ENCODE measurements at regions not wholly inside any gene's neighbourhood (a gene's known extent, or its start where the extent isn't known, plus 50 kb on each side); places are given as distances from the start of the nearest gene placed in this dataset.

DNA sequence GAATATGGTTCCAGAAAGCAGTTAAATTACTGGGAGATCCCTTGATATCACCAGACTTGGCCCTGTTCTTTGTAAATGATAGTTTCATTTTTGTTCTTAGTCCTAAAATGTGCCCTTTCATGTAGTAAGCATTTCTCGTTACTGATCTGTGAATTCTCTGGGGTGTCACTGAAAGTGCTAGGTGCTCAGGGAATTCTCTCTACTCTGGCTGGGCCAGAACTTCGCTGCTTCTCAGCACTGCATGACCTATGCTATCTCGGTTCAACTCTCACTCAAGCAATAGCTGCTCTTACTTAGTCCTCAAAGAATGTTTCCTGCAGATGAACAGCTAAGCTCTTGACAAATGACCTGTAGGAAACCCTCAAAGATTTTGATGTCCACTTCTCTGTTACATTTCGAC lies 1144.3 kb downstream of the ADGRL3 start:
- Histone ChIP-seq H3K36me3 (no peaks in the 10 kb centered on the region), H3K4me3 (no peak overlapping the region), H3K27ac (no peak overlapping the region), H3K9me3 (peaks cover 0 to 4% of the 10 kb centered on the region in 2 donors), H3K4me1 (ENCODE audit: insufficient read depth) (no peaks in the 10 kb centered on the region), H3K27me3 (no peaks in the 10 kb centered on the region)
- 71 to 83% (median 75%) methylated on average over 4 of the region's 4 CpGs for WGBS, 3 donors
- intact Hi-C loops (cut with DNase I) = no loop called here
- TF ChIP-seq, protein P1, sequence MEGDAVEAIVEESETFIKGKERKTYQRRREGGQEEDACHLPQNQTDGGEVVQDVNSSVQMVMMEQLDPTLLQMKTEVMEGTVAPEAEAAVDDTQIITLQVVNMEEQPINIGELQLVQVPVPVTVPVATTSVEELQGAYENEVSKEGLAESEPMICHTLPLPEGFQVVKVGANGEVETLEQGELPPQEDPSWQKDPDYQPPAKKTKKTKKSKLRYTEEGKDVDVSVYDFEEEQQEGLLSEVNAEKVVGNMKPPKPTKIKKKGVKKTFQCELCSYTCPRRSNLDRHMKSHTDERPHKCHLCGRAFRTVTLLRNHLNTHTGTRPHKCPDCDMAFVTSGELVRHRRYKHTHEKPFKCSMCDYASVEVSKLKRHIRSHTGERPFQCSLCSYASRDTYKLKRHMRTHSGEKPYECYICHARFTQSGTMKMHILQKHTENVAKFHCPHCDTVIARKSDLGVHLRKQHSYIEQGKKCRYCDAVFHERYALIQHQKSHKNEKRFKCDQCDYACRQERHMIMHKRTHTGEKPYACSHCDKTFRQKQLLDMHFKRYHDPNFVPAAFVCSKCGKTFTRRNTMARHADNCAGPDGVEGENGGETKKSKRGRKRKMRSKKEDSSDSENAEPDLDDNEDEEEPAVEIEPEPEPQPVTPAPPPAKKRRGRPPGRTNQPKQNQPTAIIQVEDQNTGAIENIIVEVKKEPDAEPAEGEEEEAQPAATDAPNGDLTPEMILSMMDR (IDR thresholded peaks at IDR 0.05) = no peak
- TF ChIP-seq POLR2A (IDR thresholded peaks at IDR 0.05) (no peak), EP300 (IDR thresholded peaks at IDR 0.05) (no peak)
- DNase-seq = no peak

DNA sequence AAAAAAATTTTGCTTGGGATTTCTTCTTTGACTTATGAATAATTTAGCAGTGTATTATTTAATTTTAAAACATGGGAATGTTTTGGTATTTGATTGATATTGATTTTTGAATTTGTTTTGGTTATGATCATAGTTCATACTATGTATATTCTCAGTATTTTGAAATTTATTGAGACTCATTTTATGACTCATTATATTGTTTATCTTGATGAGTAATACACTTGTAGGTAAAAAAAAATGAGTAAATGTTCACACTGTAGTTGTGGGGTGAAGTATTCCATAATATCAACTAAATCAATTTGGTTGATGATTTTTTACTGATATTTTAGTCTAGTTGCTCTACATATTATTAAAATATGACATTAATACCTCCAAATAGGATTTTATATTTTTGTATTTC lies 1142.2 kb downstream of the ADGRL3 start:
- intact Hi-C loops (cut with DNase I) = no loop called here
- TF ChIP-seq POLR2A (IDR thresholded peaks at IDR 0.05) = no peak
- TF ChIP-seq, protein P1 (IDR thresholded peaks at IDR 0.05) = no peak
- TF ChIP-seq EP300 (IDR thresholded peaks at IDR 0.05) = no peak
- H3K4me3 ChIP-seq = no peak overlapping the region

DNA sequence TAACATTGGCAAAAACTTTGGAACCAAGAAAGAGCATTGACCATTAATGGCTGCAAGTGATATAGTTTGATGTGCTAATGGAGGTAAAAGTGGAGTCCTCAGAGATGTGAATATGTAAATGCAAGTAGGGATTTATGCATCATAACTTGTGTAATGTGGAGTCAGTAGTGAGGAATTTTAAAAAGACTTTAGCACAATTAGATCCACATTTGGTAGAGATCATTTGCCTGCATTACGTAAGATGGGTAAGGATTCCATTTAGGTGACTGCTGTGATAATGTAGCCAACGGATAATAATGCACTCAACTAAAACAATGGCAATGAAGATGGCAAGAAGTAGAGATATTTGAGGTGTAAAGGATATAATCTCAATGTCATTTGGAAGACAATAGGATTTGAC lies 1128.4 kb downstream of the ADGRL3 start:
- intact Hi-C loops (cut with DNase I) = no loop called here
- Histone ChIP-seq H3K36me3 (no peaks in the 10 kb centered on the region), H3K4me1 (ENCODE audit: insufficient read depth) (no peaks in the 10 kb centered on the region), H3K27ac (no peak overlapping the region), H3K4me3 (no peak overlapping the region), H3K27me3 (no peaks in the 10 kb centered on the region), H3K9me3 (no peaks in the 10 kb centered on the region)
- whole genome bisulfite sequencing, 3 donors = 88 to 95% (median 93%) methylated on average over 2 of the region's 2 CpGs
- TF ChIP-seq, protein P1 (IDR thresholded peaks at IDR 0.05) = no peak
- TF ChIP-seq EP300 (IDR thresholded peaks at IDR 0.05) (no peak), POLR2A (IDR thresholded peaks at IDR 0.05) (no peak)
- DNase-seq = no peak

More for the DNA sequence above, 1142.2 kb downstream of the ADGRL3 start:
- H3K27me3 ChIP-seq = no peaks in the 10 kb centered on the region
- no peak overlapping the region for H3K27ac ChIP-seq
- no peak for DNase-seq
- no peaks in the 10 kb centered on the region for H3K4me1 ChIP-seq (ENCODE audit: insufficient read depth)
- H3K9me3 ChIP-seq = peaks cover 0 to 4% of the 10 kb centered on the region in 2 donors
- H3K36me3 ChIP-seq = no peaks in the 10 kb centered on the region

DNA sequence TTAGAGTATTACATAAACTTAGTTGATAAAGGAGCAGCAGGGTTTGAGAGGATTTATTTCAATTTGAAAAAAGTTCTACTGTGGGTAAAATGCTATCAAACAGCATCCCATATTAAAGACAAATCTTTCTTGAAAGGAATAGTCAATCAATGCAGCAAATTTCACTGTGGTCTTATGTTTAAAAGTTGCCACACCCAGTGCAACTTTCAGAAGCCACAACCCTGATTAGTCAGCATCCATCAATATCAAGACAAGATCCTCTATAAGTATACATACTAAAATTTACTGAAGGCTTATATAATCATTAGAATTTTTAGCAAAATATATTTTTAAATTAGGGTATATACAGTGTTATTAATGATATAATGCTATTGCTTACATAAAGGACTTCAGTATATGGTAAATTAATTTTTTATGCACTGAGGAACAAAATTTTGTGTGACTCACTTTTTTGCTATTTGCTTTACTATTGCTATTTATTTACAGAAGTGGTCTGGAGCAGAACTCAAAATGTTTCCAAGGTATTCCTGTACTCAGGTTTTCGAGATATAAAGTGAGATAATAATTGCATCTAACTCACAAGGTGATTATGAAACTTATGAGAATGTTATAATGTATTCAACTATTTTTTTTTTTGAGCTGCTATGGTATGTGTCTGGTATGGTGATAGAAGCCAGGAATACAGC lies 1127.6 kb downstream of the ADGRL3 start:
- H3K4me3 ChIP-seq = no peak overlapping the region
- DNase-seq = no peak
- no peaks in the 10 kb centered on the region for H3K9me3 ChIP-seq
- no peaks in the 10 kb centered on the region for H3K4me1 ChIP-seq (ENCODE audit: insufficient read depth)
- intact Hi-C loops (cut with DNase I) = no loop called here
- H3K27me3 ChIP-seq = no peaks in the 10 kb centered on the region
- WGBS, 3 donors = 46 to 56% (median 53%) methylated on average over 1 of the region's 1 CpG
- no peak for TF ChIP-seq POLR2A (IDR thresholded peaks at IDR 0.05)
- TF ChIP-seq, protein P1 (IDR thresholded peaks at IDR 0.05) = no peak
- no peak for TF ChIP-seq EP300 (IDR thresholded peaks at IDR 0.05)
- no peak overlapping the region for H3K27ac ChIP-seq
- no peaks in the 10 kb centered on the region for H3K36me3 ChIP-seq

Data from ovary (tissue), 7 donors.